ENCODE measurements at regions not wholly inside any gene's neighbourhood (a gene's known extent, or its start where the extent isn't known, plus 50 kb on each side); places are given as distances from the start of the nearest gene placed in this dataset.
"Not testable (repeated sequence)": the region's sequence is repeated elsewhere in the genome, so short reads cannot be mapped to it uniquely, and the experiment has no call there.

- H3K4me1 ChIP-seq = no peaks in the 10 kb centered on the region
- H3K9me3 ChIP-seq = no peaks in the 10 kb centered on the region
- intact Hi-C loops (cut with DNase I; ENCODE audit: low total_unique reads) = no loop called here
- no peaks in the 10 kb centered on the region for H3K27me3 ChIP-seq
- no peak overlapping the region for H3K27ac ChIP-seq
- TF ChIP-seq POLR2AphosphoS5 (IDR thresholded peaks at IDR 0.05) (no peak), CTCF (IDR thresholded peaks at IDR 0.05) (no peak), POLR2A (IDR thresholded peaks at IDR 0.05) (no peak)
- H3K36me3 ChIP-seq = no peaks in the 10 kb centered on the region
- no peak for DNase-seq (ENCODE audit: low spot score in 2 of 2)
- H3K4me3 ChIP-seq = no peak overlapping the region
These were observed 209.0 kb downstream of the RHOU start for GRCh38 chr1:228944296-228944695.

- H3K27ac ChIP-seq = no peak overlapping the region
- no peaks in the 10 kb centered on the region for H3K4me1 ChIP-seq
- no peak overlapping the region for H3K4me3 ChIP-seq
- intact Hi-C loops (cut with DNase I; ENCODE audit: low total_unique reads) = no loop called here
- DNase-seq (ENCODE audit: low spot score in 2 of 2) = no peak
- H3K9me3 ChIP-seq = no peaks in the 10 kb centered on the region
- TF ChIP-seq POLR2A (IDR thresholded peaks at IDR 0.05) (no peak), CTCF (IDR thresholded peaks at IDR 0.05) (no peak), POLR2AphosphoS5 (IDR thresholded peaks at IDR 0.05) (no peak)
- no peaks in the 10 kb centered on the region for H3K27me3 ChIP-seq
- no peaks in the 10 kb centered on the region for H3K36me3 ChIP-seq
These were observed 209.7 kb downstream of the RHOU start for GRCh38 chr1:228944935-228945371.

- Histone ChIP-seq H3K36me3 (no peaks in the 10 kb centered on the region), H3K27ac (no peak overlapping the region), H3K27me3 (no peaks in the 10 kb centered on the region), H3K4me1 (no peaks in the 10 kb centered on the region), H3K4me3 (no peak overlapping the region), H3K9me3 (no peaks in the 10 kb centered on the region)
- intact Hi-C loops (cut with DNase I; ENCODE audit: low total_unique reads) = no loop called here
- DNase-seq (ENCODE audit: low spot score in 2 of 2) = no peak
- no peak for TF ChIP-seq POLR2AphosphoS5 (IDR thresholded peaks at IDR 0.05)
- no peak for TF ChIP-seq POLR2A (IDR thresholded peaks at IDR 0.05)
- no peak for TF ChIP-seq CTCF (IDR thresholded peaks at IDR 0.05)
These were observed 210.6 kb downstream of the RHOU start for GRCh38 chr1:228945885-228946284.

GRCh38 chr1:228949617-228950016 is 214.3 kb downstream of the RHOU start:
- H3K27me3 ChIP-seq; intact Hi-C loops (cut with DNase I; ENCODE audit: low total_unique reads); DNase-seq (ENCODE audit: low spot score in 2 of 2); H3K4me3 ChIP-seq; H3K36me3 ChIP-seq; H3K9me3 ChIP-seq; H3K4me1 ChIP-seq: not testable (repeated sequence)
- peak overlapping the region in 1 of 2 donors; percentile 2 for H3K27ac ChIP-seq

- no peak for DNase-seq (ENCODE audit: low spot score in 2 of 2)
- Histone ChIP-seq H3K4me1 (no peaks in the 10 kb centered on the region), H3K27me3 (no peaks in the 10 kb centered on the region), H3K27ac (no peak overlapping the region), H3K36me3 (no peaks in the 10 kb centered on the region), H3K4me3 (no peak overlapping the region), H3K9me3 (no peaks in the 10 kb centered on the region)
- TF ChIP-seq POLR2A (IDR thresholded peaks at IDR 0.05) (no peak), CTCF (IDR thresholded peaks at IDR 0.05) (no peak), POLR2AphosphoS5 (IDR thresholded peaks at IDR 0.05) (no peak)
- intact Hi-C loops (cut with DNase I; ENCODE audit: low total_unique reads) = no loop called here
These were observed 217.9 kb downstream of the RHOU start for GRCh38 chr1:228953207-228953606.

GRCh38 chr1:228953808-228954207 is 218.5 kb downstream of the RHOU start:
- intact Hi-C loops (cut with DNase I; ENCODE audit: low total_unique reads); H3K27ac ChIP-seq; DNase-seq (ENCODE audit: low spot score in 2 of 2); H3K4me3 ChIP-seq; H3K36me3 ChIP-seq; H3K4me1 ChIP-seq; H3K9me3 ChIP-seq; H3K27me3 ChIP-seq: not testable (repeated sequence)

All from breast epithelium (tissue), 4 donors.